Activated B cell treated with CpG ODN at 0.5 μM for 24 hours (primary cell): ENCODE measurements at regions not wholly inside any gene's neighbourhood (a gene's known extent, or its start where the extent isn't known, plus 50 kb on each side); places are given as distances from the start of the nearest gene placed in this dataset.

Experiments used
- ATAC-seq: fragments of 200-7000 bp; cut with Tn5 transposase; one replicate; pipeline ENCODE4 v1.10.0; 2021; ENCODE audit warnings: low read depth, mild to moderate bottlenecking, moderate library complexity
- CTCF ChIA-PET: fragments of 350-600 bp; sonication (Branson Sonifier 250); formaldehyde crosslinking; loops from one replicate; lab custom pipeline; 2021; ENCODE audit warnings: antibody characterized with exemption; lab: Charles Lee
- POLR2A ChIA-PET: fragments of 350-600 bp; sonication (Branson Sonifier 250); formaldehyde crosslinking; loops from one replicate; lab custom pipeline; 2021; ENCODE audit warnings: antibody characterized with exemption; lab: Charles Lee
- DNase-seq: peaks from one replicate; pipeline ENCODE4 v3.0.0; 2022
- H3K27ac Mint-ChIP-seq: one replicate; pipeline ENCODE4 v1.8.0; 2020; ENCODE audit warnings: mixed read lengths
- H3K27me3 Mint-ChIP-seq: one replicate; pipeline ENCODE4 v1.8.0; 2021; ENCODE audit warnings: mixed read lengths
- H3K36me3 Mint-ChIP-seq: one replicate; pipeline ENCODE4 v1.8.0; 2021; ENCODE audit warnings: low read depth, mixed read lengths
- H3K4me1 Mint-ChIP-seq: one replicate; pipeline ENCODE4 v1.8.0; 2021; ENCODE audit warnings: mixed read lengths
- H3K4me3 Mint-ChIP-seq: one replicate; pipeline ENCODE4 v1.8.0; 2020; ENCODE audit warnings: mild to moderate bottlenecking, mixed read lengths
- H3K9me3 Mint-ChIP-seq: one replicate; pipeline ENCODE4 v1.8.0; 2020; ENCODE audit warnings: mixed read lengths
- intact Hi-C: fragments of 100-400 bp; cut with micrococcal nuclease; formaldehyde crosslinking; loops from one replicate; pipeline ENCODE4 v1.15.1; 2024
- TF ChIP-seq, protein P1 (sequence below): fragments of 200-600 bp; IDR thresholded peaks from one replicate; pipeline ENCODE4 v1.8.0; 2022; ENCODE audit warnings: antibody characterized with exemption, mild to moderate bottlenecking

DNA sequence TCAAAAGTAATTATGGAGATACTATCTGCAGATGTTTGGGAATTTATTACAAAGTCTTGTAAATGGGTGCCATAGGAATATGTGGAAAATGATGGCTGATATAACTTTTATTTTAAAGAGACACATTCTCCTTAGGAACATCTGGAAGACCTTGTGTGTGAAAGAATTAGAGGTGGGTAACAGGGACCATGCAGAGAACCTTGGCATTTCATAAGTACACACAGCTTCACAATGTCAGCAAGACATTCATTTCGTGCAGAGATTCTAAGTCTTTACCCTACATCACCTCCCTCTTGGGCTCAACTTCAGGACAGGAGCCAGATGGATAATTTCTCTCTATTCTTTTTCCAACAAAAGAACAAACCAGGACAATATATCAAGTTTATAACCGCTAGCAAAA, 458.1 kb upstream of the INTU start:
- CTCF ChIA-PET, result no interaction called here
- Mint-ChIP-seq H3K36me3 (no peaks in the 10 kb centered on the region), H3K4me3 (no peak overlapping the region), H3K27me3 (no peaks in the 10 kb centered on the region), H3K27ac (no peak overlapping the region), H3K9me3 (peaks cover 3% of the 10 kb centered on the region), H3K4me1 (no peaks in the 10 kb centered on the region)
- no peak for DNase-seq
- ATAC-seq, result no peak
- POLR2A ChIA-PET, result no interaction called here
- TF ChIP-seq, protein P1, sequence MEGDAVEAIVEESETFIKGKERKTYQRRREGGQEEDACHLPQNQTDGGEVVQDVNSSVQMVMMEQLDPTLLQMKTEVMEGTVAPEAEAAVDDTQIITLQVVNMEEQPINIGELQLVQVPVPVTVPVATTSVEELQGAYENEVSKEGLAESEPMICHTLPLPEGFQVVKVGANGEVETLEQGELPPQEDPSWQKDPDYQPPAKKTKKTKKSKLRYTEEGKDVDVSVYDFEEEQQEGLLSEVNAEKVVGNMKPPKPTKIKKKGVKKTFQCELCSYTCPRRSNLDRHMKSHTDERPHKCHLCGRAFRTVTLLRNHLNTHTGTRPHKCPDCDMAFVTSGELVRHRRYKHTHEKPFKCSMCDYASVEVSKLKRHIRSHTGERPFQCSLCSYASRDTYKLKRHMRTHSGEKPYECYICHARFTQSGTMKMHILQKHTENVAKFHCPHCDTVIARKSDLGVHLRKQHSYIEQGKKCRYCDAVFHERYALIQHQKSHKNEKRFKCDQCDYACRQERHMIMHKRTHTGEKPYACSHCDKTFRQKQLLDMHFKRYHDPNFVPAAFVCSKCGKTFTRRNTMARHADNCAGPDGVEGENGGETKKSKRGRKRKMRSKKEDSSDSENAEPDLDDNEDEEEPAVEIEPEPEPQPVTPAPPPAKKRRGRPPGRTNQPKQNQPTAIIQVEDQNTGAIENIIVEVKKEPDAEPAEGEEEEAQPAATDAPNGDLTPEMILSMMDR, result no peak
- intact Hi-C loops, result no loop called here

DNA sequence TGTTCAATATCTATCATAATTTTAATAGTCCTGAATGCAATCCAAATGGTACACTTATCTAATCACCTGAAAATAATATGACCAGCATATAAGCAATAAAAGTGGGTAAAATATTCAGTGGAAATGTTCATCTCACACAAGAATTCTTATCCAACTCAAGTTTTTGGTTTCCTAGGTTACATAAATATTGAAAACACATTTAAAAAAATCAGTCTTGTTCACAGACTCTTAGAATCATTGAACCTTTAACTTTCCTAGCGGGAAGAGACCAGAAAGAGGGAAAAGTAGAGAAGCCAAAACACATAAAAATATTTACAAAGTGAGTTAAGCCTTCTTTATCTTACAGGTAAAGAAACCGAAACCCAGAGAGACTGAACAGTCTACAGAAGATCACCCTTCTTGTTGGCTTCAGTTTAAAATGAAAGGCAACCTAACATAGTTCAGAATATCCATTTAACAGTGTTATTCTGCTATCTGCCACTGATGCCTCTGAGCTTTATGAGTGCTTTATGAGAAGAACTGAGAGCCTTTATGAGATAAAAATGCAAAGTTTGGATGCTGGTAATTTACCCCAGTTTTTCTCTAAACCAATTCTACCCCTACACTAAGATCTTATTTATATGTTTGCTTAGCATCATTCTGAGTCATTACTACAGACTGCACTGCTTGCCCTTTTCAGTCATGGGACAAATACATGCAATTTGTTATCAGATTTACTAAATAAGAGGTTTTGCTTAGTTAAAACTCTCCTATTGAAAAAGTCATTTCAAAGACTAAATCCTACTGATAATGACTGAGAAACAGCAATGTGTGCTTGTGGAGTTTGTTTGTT, 453.3 kb upstream of the INTU start:
- ATAC-seq, result no peak
- POLR2A ChIA-PET, result no interaction called here
- Mint-ChIP-seq H3K4me1 (no peaks in the 10 kb centered on the region), H3K9me3 (peaks cover 11% of the 10 kb centered on the region), H3K27ac (no peak overlapping the region), H3K4me3 (no peak overlapping the region), H3K36me3 (no peaks in the 10 kb centered on the region), H3K27me3 (no peaks in the 10 kb centered on the region)
- TF ChIP-seq, protein P1, result no peak
- intact Hi-C loops, result no loop called here
- DNase-seq, result no peak
- CTCF ChIA-PET, result no interaction called here

DNA sequence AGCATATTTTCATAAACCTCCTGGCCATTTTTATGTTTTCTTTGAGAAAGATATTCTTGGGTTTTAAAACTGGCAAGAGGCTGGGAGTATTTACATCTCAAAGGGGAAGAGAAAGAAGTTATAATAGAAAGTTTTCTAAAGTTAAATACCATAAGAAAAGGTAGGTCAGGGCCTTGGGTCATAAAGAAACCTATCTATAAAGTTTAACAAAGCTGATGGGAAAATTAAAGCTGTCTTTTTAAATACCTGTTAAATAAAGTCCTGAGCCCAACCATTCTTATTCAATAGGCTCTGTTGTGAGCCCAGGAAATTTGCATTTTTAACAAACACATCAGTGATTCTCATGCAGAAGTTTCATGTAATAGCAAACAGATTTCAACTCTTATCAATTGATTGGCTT, 451.8 kb upstream of the INTU start:
- Mint-ChIP-seq H3K36me3 (no peaks in the 10 kb centered on the region), H3K27ac (no peak overlapping the region), H3K4me3 (no peak overlapping the region), H3K4me1 (no peaks in the 10 kb centered on the region), H3K27me3 (no peaks in the 10 kb centered on the region), H3K9me3 (peaks cover 16% of the 10 kb centered on the region)
- POLR2A ChIA-PET, result no interaction called here
- TF ChIP-seq, protein P1, result no peak
- intact Hi-C loops, result no loop called here
- ATAC-seq, result no peak
- CTCF ChIA-PET, result no interaction called here
- no peak for DNase-seq

DNA sequence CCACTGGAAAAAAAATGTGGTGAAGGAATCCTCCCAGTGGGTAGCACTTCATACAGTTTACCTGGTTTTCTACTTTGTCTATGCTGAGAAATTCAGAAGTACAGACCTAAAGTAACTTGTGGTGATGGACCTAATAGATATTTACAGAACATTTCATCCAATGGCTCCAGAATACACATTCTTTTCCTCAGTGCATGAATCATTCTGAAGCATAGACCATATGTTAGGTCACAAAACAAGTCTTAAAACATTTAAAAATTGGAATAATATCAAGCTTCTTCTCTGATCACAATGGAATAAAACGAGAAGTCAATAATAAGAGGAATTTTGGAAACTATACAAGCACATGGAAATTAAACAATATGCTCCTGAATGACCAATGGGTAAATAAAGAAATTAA, 450.1 kb upstream of the INTU start:
- ChIA-PET POLR2A (no interaction called here), CTCF (no interaction called here)
- DNase-seq, result no peak
- H3K27ac Mint-ChIP-seq, result no peak overlapping the region
- no peak for ATAC-seq
- intact Hi-C loops, result no loop called here
- TF ChIP-seq, protein P1, result no peak
- no peaks in the 10 kb centered on the region for H3K27me3 Mint-ChIP-seq
- H3K9me3 Mint-ChIP-seq, result peaks cover 16% of the 10 kb centered on the region
- H3K36me3 Mint-ChIP-seq, result no peaks in the 10 kb centered on the region
- H3K4me1 Mint-ChIP-seq, result no peaks in the 10 kb centered on the region
- no peak overlapping the region for H3K4me3 Mint-ChIP-seq

DNA sequence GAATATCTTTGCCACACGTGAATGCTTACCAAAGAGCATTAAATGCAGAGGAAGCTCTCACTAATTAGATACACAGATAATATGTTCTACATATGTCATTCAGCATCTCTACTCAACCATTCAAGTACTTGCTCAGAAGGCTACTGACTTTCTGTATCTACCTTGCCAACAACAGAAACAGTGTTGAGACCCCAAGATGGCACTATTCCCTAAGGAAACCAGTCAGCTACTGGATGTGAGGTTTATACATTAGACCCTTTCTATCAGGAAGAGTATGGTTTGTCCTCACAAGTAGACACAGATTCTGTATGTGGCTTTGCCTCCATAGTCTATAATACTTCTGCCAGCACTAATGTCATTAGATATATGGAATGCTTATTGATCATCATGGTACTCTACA, 443.9 kb upstream of the INTU start:
- no peak overlapping the region for H3K27ac Mint-ChIP-seq
- intact Hi-C loops, result no loop called here
- no peak for DNase-seq
- H3K4me3 Mint-ChIP-seq, result no peak overlapping the region
- TF ChIP-seq, protein P1, result no peak
- no peak for ATAC-seq
- ChIA-PET CTCF (no interaction called here), POLR2A (no interaction called here)
- no peaks in the 10 kb centered on the region for H3K27me3 Mint-ChIP-seq
- H3K9me3 Mint-ChIP-seq, result peaks cover 9% of the 10 kb centered on the region
- no peaks in the 10 kb centered on the region for H3K4me1 Mint-ChIP-seq
- H3K36me3 Mint-ChIP-seq, result no peaks in the 10 kb centered on the region
